WERI-Rb-1 (cell line): ENCODE measurements at regions not wholly inside any gene's neighbourhood (a gene's known extent, or its start where the extent isn't known, plus 50 kb on each side); places are given as distances from the start of the nearest gene placed in this dataset.
A peak's percentile ranks its signal among the peaks of the same experiment; 100 is the strongest.

Experiments used
- DNase-seq: peaks from one replicate; pipeline ENCODE4 v3.0.0-alpha.2; 2020
- H3K27ac ChIP-seq: fragments of 250-450 bp; sonication (Bioruptor Pico); 2 replicates; pipeline ENCODE4 v1.5.1; 2020; ENCODE audit warnings: mild to moderate bottlenecking, moderate library complexity
- H3K27me3 ChIP-seq: fragments of 250-450 bp; sonication (Bioruptor Pico); 2 replicates; pipeline ENCODE4 v1.5.1; 2021; ENCODE audit warnings: mild to moderate bottlenecking, low read depth, moderate library complexity; ENCODE audit not compliant: insufficient read depth, severe bottlenecking
- H3K36me3 ChIP-seq: fragments of 250-450 bp; sonication (Bioruptor Pico); 2 replicates; pipeline ENCODE4 v1.5.1; 2020; ENCODE audit warnings: mild to moderate bottlenecking, moderate library complexity
- H3K4me3 ChIP-seq: 2 replicates; pipeline ENCODE4 v1.5.1; 2011; ENCODE audit warnings: low read depth, mild to moderate bottlenecking, control low read depth, low read length
- H3K9me3 ChIP-seq: fragments of 250-450 bp; sonication (Bioruptor Pico); 2 replicates; pipeline ENCODE4 v1.5.1; 2021; ENCODE audit warnings: mild to moderate bottlenecking, moderate library complexity; ENCODE audit not compliant: severe bottlenecking
- CTCF ChIP-seq: IDR thresholded peaks from 2 replicates; pipeline ENCODE4 v1.5.1; 2011; ENCODE audit warnings: low read depth, mild to moderate bottlenecking, control low read depth, inconsistent platforms, low read length

- no peak for DNase-seq
- Histone ChIP-seq H3K9me3 (no peaks in the 10 kb centered on the region), H3K27me3 (no peaks in the 10 kb centered on the region), H3K4me3 (no peak overlapping the region), H3K36me3 (no peaks in the 10 kb centered on the region), H3K27ac (no peak overlapping the region)
- no peak for TF ChIP-seq CTCF
Measured at GRCh38 chr6:97591955-97592354, 308.9 kb upstream of the MMS22L start.

GRCh38 chr6:97594844-97595243 is 311.8 kb upstream of the MMS22L start:
- Histone ChIP-seq H3K36me3 (no peaks in the 10 kb centered on the region), H3K27ac (no peak overlapping the region), H3K27me3 (no peaks in the 10 kb centered on the region), H3K4me3 (no peak overlapping the region), H3K9me3 (no peaks in the 10 kb centered on the region)
- TF ChIP-seq CTCF: no peak
- no peak for DNase-seq

- no peak for TF ChIP-seq CTCF
- Histone ChIP-seq H3K4me3 (no peak overlapping the region), H3K36me3 (no peaks in the 10 kb centered on the region), H3K9me3 (no peaks in the 10 kb centered on the region), H3K27me3 (no peaks in the 10 kb centered on the region), H3K27ac (no peak overlapping the region)
- DNase-seq: no peak
Measured at GRCh38 chr6:97621111-97621510, 338.1 kb upstream of the MMS22L start.

GRCh38 chr6:97626671-97627441 is 343.8 kb upstream of the MMS22L start:
- TF ChIP-seq CTCF: no peak
- peak overlapping the region; percentile 27 for H3K4me3 ChIP-seq
- H3K9me3 ChIP-seq: no peaks in the 10 kb centered on the region
- no peaks in the 10 kb centered on the region for H3K27me3 ChIP-seq
- peak; percentile 33 for DNase-seq
- no peaks in the 10 kb centered on the region for H3K36me3 ChIP-seq
- no peak overlapping the region for H3K27ac ChIP-seq

GRCh38 chr6:97629180-97629579 is 346.2 kb upstream of the MMS22L start:
- TF ChIP-seq CTCF: no peak
- no peaks in the 10 kb centered on the region for H3K27me3 ChIP-seq
- no peak for DNase-seq
- no peaks in the 10 kb centered on the region for H3K9me3 ChIP-seq
- no peaks in the 10 kb centered on the region for H3K36me3 ChIP-seq
- H3K27ac ChIP-seq: no peak overlapping the region
- no peak overlapping the region for H3K4me3 ChIP-seq

GRCh38 chr6:97630604-97631003 is 347.6 kb upstream of the MMS22L start:
- no peaks in the 10 kb centered on the region for H3K9me3 ChIP-seq
- no peak for DNase-seq
- TF ChIP-seq CTCF: no peak
- no peaks in the 10 kb centered on the region for H3K36me3 ChIP-seq
- H3K27me3 ChIP-seq: no peaks in the 10 kb centered on the region
- H3K4me3 ChIP-seq: no peak overlapping the region
- no peak overlapping the region for H3K27ac ChIP-seq
